ENCODE measurements at regions not wholly inside any gene's neighbourhood (a gene's known extent, or its start where the extent isn't known, plus 50 kb on each side); places are given as distances from the start of the nearest gene placed in this dataset.

GRCh38 chr2:168375195-168375798 is 80.8 kb upstream of the CERS6 start:
- no peak overlapping the region for H3K4me3 ChIP-seq
- H3K9me3 ChIP-seq (replicated peaks in 1 of 3): no peaks in the 10 kb centered on the region
- H3K27ac ChIP-seq: no peak overlapping the region
- H3K36me3 ChIP-seq (replicated peaks in 1 of 2): no peaks in the 10 kb centered on the region
- no peak for TF ChIP-seq POLR2A (IDR thresholded peaks at IDR 0.05)
- peak; percentile 26 to 47 (median 37) for TF ChIP-seq CTCF (IDR thresholded peaks at IDR 0.05)
- DNase-seq: no peak
- H3K27me3 ChIP-seq: no peaks in the 10 kb centered on the region
- intact Hi-C loops (cut with DNase I): no loop called here
- no peaks in the 10 kb centered on the region for H3K4me1 ChIP-seq (replicated peaks in 1 of 2)

GRCh38 chr2:168378960-168379669 is 77.0 kb upstream of the CERS6 start:
- Histone ChIP-seq H3K36me3 (replicated peaks in 1 of 2) (no peaks in the 10 kb centered on the region), H3K4me3 (no peak overlapping the region), H3K27ac (no peak overlapping the region), H3K27me3 (no peaks in the 10 kb centered on the region), H3K9me3 (replicated peaks in 1 of 3) (no peaks in the 10 kb centered on the region), H3K4me1 (replicated peaks in 1 of 2) (no peaks in the 10 kb centered on the region)
- DNase-seq: no peak
- WGBS, 4 donors: 85 to 91% (median 86%) methylated on average over 7 of the region's 7 CpGs
- TF ChIP-seq CTCF (IDR thresholded peaks at IDR 0.05) (no peak), POLR2A (IDR thresholded peaks at IDR 0.05) (no peak)
- intact Hi-C loops (cut with DNase I): no loop called here

GRCh38 chr2:168380500-168380899 is 75.6 kb upstream of the CERS6 start:
- DNase-seq: no peak
- Histone ChIP-seq H3K9me3 (replicated peaks in 1 of 3) (no peaks in the 10 kb centered on the region), H3K4me1 (replicated peaks in 1 of 2) (no peaks in the 10 kb centered on the region), H3K36me3 (replicated peaks in 1 of 2) (no peaks in the 10 kb centered on the region), H3K27me3 (no peaks in the 10 kb centered on the region), H3K27ac (no peak overlapping the region), H3K4me3 (no peak overlapping the region)
- no peak for TF ChIP-seq POLR2A (IDR thresholded peaks at IDR 0.05)
- no peak for TF ChIP-seq CTCF (IDR thresholded peaks at IDR 0.05)
- intact Hi-C loops (cut with DNase I): no loop called here
- 86 to 94% (median 91%) methylated on average over 3 of the region's 3 CpGs for WGBS, 4 donors

- Histone ChIP-seq H3K4me1 (replicated peaks in 1 of 2) (no peaks in the 10 kb centered on the region), H3K27ac (no peak overlapping the region), H3K9me3 (replicated peaks in 1 of 3) (no peaks in the 10 kb centered on the region), H3K27me3 (no peaks in the 10 kb centered on the region), H3K36me3 (replicated peaks in 1 of 2) (no peaks in the 10 kb centered on the region), H3K4me3 (no peak overlapping the region)
- no peak for DNase-seq
- 39 to 69% (median 53%) methylated on average over 2 of the region's 2 CpGs for WGBS, 4 donors
- intact Hi-C loops (cut with DNase I): no loop called here
- TF ChIP-seq POLR2A (IDR thresholded peaks at IDR 0.05): no peak
- TF ChIP-seq CTCF (IDR thresholded peaks at IDR 0.05): no peak
Measured at GRCh38 chr2:168392024-168392423, 64.0 kb upstream of the CERS6 start.
